ENCODE measurements at regions not wholly inside any gene's neighbourhood (a gene's known extent, or its start where the extent isn't known, plus 50 kb on each side); places are given as distances from the start of the nearest gene placed in this dataset.

GRCh38 chr3:167102071-167102470, 278.0 kb downstream of the ZBBX start:
- H3K4me3 ChIP-seq: no peak overlapping the region
- no peaks in the 10 kb centered on the region for H3K9me3 ChIP-seq
- H3K27me3 ChIP-seq: no peaks in the 10 kb centered on the region
- no peaks in the 10 kb centered on the region for H3K4me1 ChIP-seq
- DNase-seq: no peak
- intact Hi-C loops (cut with DNase I; ENCODE audit: low total_unique reads): no loop called here
- no peak overlapping the region for H3K27ac ChIP-seq
- no peaks in the 10 kb centered on the region for H3K36me3 ChIP-seq
- no peak for TF ChIP-seq CTCF (IDR thresholded peaks at IDR 0.05)

GRCh38 chr3:167100651-167101050, 279.4 kb downstream of the ZBBX start:
- no peaks in the 10 kb centered on the region for H3K36me3 ChIP-seq
- no peak for TF ChIP-seq CTCF (IDR thresholded peaks at IDR 0.05)
- H3K27ac ChIP-seq: no peak overlapping the region
- intact Hi-C loops (cut with DNase I; ENCODE audit: low total_unique reads): no loop called here
- no peaks in the 10 kb centered on the region for H3K4me1 ChIP-seq
- no peak for DNase-seq
- no peaks in the 10 kb centered on the region for H3K9me3 ChIP-seq
- no peaks in the 10 kb centered on the region for H3K27me3 ChIP-seq
- no peak overlapping the region for H3K4me3 ChIP-seq

- no peaks in the 10 kb centered on the region for H3K9me3 ChIP-seq
- H3K27ac ChIP-seq: no peak overlapping the region
- DNase-seq: no peak
- no peak overlapping the region for H3K4me3 ChIP-seq
- no peaks in the 10 kb centered on the region for H3K4me1 ChIP-seq
- no peak for TF ChIP-seq CTCF (IDR thresholded peaks at IDR 0.05)
- no peaks in the 10 kb centered on the region for H3K36me3 ChIP-seq
- no peaks in the 10 kb centered on the region for H3K27me3 ChIP-seq
- intact Hi-C loops (cut with DNase I; ENCODE audit: low total_unique reads): no loop called here
Observed at GRCh38 chr3:167100200-167100599, 279.9 kb downstream of the ZBBX start.

- intact Hi-C loops (cut with DNase I; ENCODE audit: low total_unique reads): no loop called here
- Histone ChIP-seq H3K36me3 (no peaks in the 10 kb centered on the region), H3K9me3 (no peaks in the 10 kb centered on the region), H3K4me3 (no peak overlapping the region), H3K27ac (no peak overlapping the region), H3K27me3 (no peaks in the 10 kb centered on the region), H3K4me1 (no peaks in the 10 kb centered on the region)
- TF ChIP-seq CTCF (IDR thresholded peaks at IDR 0.05): no peak
- DNase-seq: no peak
Observed at GRCh38 chr3:167095976-167096375, 284.1 kb downstream of the ZBBX start.

- intact Hi-C loops (cut with DNase I; ENCODE audit: low total_unique reads): no loop called here
- Histone ChIP-seq H3K27ac (no peak overlapping the region), H3K27me3 (no peaks in the 10 kb centered on the region), H3K9me3 (no peaks in the 10 kb centered on the region), H3K4me1 (no peaks in the 10 kb centered on the region), H3K4me3 (no peak overlapping the region), H3K36me3 (no peaks in the 10 kb centered on the region)
- DNase-seq: no peak
- no peak for TF ChIP-seq CTCF (IDR thresholded peaks at IDR 0.05)
Observed at GRCh38 chr3:167094632-167095031, 285.5 kb downstream of the ZBBX start.

- H3K4me1 ChIP-seq: no peaks in the 10 kb centered on the region
- no peaks in the 10 kb centered on the region for H3K27me3 ChIP-seq
- no peaks in the 10 kb centered on the region for H3K36me3 ChIP-seq
- no peak for TF ChIP-seq CTCF (IDR thresholded peaks at IDR 0.05)
- H3K9me3 ChIP-seq: no peaks in the 10 kb centered on the region
- intact Hi-C loops (cut with DNase I; ENCODE audit: low total_unique reads): no loop called here
- H3K4me3 ChIP-seq: no peak overlapping the region
- H3K27ac ChIP-seq: no peak overlapping the region
- no peak for DNase-seq
Observed at GRCh38 chr3:167091226-167091625, 288.9 kb downstream of the ZBBX start.

All from tibial artery (tissue), 4 donors.